T47D (cell line): ENCODE measurements at regions not wholly inside any gene's neighbourhood (a gene's known extent, or its start where the extent isn't known, plus 50 kb on each side); places are given as distances from the start of the nearest gene placed in this dataset.
A peak's percentile ranks its signal among the peaks of the same experiment; 100 is the strongest.
"Not testable (repeated sequence)": the region's sequence is repeated elsewhere in the genome, so short reads cannot be mapped to it uniquely, and the experiment has no call there.

Source experiments
- DNase-seq, 2 experiments: peaks; one replicate each; pipeline versions ENCODE4 v3.0.0 to v3.0.0-alpha.2; 2011 to 2012; ENCODE audit warnings: low read depth in 1 of 2, low spot score in 1 of 2
- JUND ChIP-seq: IDR thresholded peaks from 2 replicates; pipeline ENCODE4 v1.6.1; 2012; ENCODE audit warnings: low read depth
- in situ Hi-C: cut with HindIII; loops from 2 replicates; pipeline ENCODE4 v1.10.0; 2016; ENCODE audit warnings: low sequenced_read_pairs, low pct_unique_long_range_greater_than_20kb

DNA sequence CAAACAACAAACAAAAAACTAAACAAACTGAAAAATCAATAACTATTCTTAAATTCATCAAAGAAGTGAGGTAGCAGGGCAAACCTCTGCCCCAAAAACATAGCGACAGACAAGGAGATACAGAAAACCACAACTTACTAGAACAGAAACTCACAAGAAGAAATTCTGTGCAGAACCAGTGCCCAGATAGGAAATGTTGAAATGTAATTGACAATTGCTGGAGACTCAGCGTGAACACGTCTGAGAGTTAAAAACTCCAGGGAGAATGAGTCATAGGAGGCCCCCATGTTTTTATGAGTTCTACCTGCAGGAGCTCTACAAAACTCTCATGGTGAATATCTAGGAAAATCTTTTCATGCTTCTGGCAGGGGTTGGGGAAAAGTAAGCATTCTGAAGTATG, 95.5 kb upstream of the SETMAR start:
- no peak for TF ChIP-seq JUND
- in situ Hi-C loops = no loop called here

DNA sequence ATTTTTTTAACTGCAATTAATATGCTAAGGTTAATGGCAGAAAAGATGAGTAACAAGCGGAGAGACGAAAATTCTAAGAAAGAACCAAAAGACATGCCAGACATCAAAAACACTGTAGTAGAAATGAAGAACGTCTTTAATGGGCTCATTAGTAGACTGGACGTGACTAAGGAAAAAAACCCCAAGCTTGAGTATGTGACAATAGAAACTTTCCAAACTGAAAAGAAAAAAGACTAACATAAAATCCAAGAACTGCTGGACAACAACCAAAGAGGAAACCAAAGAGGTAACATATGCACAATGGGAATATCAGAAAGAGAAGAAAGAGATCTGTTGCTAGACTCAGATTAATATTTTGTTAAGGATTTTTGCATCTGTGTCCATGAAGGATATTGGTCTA, 94.6 kb upstream of the SETMAR start:
- in situ Hi-C loops = no loop called here
- TF ChIP-seq JUND = no peak
- DNase-seq = no peak

More for the DNA sequence above, 95.5 kb upstream of the SETMAR start:
- no peak for DNase-seq

DNA sequence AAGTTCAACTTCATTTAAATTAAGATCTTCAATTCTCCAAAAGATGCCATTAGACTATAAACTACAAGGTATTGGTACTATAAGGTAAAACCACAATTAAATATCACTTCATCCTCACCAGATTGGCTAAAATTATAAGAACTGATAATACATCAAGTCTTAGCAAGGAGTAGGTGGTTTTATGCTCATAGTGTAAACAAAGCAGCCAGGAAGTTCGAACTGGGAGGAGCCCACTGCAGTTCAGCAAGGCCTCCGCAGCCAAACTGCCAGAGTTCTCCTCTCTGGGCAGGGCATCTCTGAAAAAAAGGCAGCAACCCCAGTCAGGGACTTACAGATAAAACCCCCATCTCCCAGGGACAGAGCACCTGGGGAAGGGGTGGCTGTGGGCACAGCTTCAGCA, 91.6 kb upstream of the SETMAR start:
- no peak for TF ChIP-seq JUND
- in situ Hi-C loops = no loop called here
- DNase-seq = no peak

DNA sequence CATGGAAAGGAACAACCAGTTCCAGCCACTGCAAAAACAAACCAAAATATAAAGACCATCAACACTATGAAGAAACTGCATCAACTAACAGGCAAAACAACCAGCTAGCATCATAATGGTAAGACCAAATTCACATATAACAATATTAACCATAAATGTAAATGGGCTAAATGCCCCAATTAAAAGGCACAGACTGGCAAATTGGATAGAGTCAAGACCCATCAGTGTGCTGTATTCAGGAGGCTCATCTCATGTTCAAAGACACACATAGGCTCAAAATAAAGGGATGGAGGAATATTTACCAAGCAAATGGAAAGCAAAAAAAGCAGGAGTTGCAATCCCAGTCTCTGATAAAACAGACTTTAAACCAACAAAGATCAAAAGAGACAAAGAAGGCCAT, 89.7 kb upstream of the SETMAR start:
- in situ Hi-C loops = not testable (repeated sequence)

DNA sequence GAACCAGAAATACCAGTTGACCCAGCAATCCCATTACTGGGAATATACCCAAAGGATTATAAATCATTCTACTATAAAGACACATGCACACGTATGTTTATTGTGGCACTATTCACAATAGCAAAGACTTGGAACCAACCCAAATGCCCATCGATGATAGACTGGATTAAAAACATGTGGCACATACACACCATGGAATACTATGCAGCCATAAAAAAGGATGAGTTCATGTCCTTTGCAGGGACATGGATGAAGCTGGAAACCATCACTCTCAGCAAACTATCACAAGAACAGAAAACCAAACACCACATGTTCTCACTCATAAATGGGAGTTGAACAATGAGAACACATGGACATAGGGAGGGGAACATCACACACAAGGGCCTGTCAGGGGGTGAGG, 86.2 kb upstream of the SETMAR start:
- DNase-seq, in situ Hi-C loops: not testable (repeated sequence)

More for the DNA sequence above, 89.7 kb upstream of the SETMAR start:
- not testable (repeated sequence) for DNase-seq

DNA sequence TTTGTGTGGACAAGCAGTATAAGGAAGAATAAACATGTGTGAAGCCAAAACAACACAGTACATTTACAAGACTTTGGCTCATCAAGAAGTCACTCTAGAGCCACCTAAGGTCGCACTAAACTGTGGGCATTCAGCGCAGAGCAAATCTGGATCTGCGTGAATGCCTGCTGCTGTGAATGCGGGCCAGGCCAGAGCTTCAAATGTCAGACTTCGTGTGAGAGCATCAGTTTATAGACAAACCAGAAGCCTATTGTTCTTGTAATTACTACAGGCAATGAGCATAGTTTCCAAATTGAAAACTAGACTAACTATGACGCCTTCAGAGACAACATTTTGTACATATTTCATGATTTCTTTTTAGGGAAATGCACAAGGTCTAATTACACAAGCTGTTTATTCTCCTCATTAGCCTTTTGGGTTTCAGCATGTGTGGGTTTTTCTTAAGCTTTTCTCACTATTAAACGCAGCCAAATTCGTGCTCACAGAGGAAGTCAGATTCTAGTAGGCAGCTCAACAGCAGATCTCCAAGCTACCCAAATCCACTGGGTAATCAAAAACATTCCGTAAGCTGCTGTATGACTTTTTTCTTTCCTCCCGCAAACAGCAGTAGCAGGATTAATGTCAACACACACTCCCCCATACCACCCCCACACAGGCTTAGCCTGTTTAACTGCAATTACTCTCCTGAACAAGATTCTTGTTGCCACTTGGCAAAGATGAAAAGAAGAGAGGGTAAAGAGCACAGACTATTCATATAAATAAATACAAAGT, 84.5 kb upstream of the SETMAR start:
- DNase-seq = peak in 1 of 2 experiments; percentile 87
- in situ Hi-C loops = no loop called here
- TF ChIP-seq JUND = no peak

DNA sequence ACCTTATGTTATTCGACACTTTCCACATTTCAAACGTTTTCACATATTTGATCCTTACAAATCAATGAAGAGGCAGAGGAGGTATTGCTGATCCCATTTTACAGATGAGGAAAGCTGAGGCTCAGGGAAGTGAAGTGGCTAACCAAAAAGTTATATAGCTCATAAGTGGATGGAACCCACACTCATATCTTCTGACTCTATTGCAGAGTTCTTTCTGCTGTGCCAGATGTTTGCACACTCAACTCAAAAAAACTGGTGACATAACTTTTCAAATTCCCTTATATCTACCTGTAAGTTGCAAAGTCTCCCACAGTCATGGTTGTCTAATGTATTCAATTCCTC, 84.0 kb upstream of the SETMAR start:
- DNase-seq = no peak
- no peak for TF ChIP-seq JUND
- in situ Hi-C loops = no loop called here

DNA sequence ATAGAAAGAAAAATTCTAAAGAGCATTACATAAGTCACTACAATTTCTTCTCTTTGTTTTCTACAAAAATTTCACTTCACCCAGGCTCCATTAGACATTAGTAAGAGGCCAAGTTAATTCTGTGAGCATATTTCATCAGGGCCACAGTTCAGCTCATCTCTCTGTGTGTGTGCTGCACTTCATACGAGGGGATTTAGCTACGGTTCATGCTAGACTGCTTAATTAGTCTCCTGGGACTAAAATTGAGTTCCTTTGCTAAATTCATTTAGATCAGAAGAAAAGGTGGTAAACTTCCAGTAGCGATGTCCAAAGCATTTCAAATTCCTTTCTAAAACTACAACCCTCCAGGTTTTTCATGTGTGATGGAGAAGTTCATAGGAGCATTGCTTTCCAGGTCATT, 83.1 kb upstream of the SETMAR start:
- in situ Hi-C loops = no loop called here
- no peak for DNase-seq
- TF ChIP-seq JUND = no peak

DNA sequence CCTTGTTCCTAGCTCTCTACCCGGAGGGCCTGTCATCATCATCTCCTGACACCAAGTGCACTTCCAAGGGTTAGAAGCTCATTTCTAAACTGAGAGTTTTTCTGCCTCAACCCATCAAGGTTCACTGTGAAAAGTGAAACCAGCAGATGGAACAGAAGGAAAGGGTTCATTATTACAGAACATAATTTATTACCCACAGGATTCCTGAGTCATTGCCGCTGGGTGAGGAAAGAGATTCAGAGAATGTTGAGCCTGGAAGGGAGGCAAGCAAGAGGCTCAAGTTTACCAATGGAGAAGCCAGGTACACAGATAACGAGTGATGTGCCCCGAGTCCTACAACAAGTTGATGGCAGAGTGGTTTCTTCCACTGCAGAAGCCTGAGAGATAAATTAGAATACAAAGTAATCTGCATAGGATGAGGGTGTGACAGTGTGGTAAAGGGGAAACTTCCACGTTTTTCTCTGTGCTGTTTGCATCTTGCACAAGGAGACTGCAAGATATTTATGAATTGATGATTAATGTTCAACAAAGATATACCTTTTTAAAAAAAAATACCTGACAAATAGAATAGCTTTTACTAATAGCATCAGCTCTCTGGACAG, 80.5 kb upstream of the SETMAR start:
- in situ Hi-C loops = no loop called here
- no peak for TF ChIP-seq JUND
- DNase-seq = peak in 1 of 2 experiments; percentile 8

DNA sequence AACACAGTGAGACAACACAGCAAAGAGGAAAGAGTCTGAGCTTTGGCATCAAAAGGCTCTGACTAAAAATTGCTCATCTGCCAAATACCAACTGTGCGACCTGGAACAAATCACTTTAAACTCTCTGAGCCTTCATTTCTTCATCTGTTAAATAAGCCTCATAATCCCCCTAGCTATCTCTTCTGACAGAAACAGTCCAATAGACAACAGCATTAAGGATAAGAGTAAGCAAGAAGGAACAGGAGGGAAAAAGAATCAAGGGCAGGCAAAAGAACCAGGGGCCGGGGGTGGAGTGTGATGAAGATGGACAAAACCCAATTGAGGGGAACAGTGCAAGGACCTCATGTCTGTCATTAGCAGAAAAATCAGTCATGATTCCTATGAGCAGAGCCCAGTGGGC, 79.4 kb upstream of the SETMAR start:
- in situ Hi-C loops = no loop called here
- TF ChIP-seq JUND = no peak
- DNase-seq = no peak

DNA sequence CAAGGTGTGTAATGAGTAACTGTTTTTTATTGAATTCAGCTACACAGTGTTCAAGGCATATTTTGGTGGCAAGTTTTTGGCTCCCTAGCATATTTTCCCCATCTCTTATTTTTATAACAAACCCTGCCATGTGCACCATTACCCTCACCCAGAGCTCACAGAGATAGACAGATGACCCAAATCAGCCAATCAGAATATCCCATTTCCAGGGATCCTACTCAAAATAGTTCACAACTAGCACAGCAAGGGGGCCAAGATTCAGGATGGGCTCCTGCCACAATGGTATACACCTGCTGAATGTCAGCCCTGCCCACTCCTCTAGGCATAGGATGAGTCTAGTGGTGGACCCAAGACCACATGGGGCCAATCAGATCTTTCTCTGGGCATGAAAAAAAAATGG, 78.8 kb upstream of the SETMAR start:
- in situ Hi-C loops = no loop called here
- DNase-seq = no peak
- no peak for TF ChIP-seq JUND

DNA sequence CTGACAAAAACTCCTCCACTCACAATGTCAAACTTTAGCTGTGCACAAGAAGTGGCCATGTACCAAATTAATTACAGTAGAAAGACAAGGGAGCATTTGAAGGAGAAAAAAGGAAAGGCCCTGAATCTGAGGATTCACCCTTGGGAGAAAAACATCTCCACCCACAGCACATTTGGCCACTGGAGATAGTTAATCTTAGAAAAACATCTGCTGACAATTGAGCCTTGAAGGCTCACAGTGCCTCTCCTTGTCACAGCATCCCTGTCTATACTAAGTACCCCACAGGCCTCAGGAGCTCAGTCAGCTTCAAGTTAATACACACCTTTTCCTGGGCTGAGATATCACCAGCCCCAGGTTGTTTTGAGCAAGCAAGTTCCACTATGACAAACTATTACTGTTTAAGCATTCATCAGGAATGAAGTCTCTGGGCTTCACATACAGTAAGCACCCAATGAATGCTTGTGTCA, 78.1 kb upstream of the SETMAR start:
- DNase-seq = no peak
- TF ChIP-seq JUND = no peak
- in situ Hi-C loops = no loop called here

DNA sequence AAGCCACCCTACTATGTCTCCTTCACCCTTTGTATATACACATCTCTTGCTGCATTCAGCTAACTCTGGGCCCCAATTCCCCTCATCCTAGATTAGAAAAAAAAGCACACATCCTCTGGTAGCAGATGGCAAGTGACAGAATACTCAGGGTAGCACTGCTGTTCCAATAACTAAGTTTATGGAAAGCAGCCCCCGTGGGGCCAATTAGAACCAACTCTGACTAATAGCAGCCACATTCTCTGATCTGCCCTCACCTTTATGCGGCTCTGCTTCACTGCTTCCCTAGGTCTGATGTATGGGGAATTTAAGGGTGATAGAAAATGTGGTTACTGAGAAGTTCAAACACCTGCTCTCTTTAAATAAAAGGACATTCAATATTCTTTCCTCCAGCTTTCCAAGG, 74.9 kb upstream of the SETMAR start:
- in situ Hi-C loops = no loop called here
- DNase-seq = no peak
- TF ChIP-seq JUND = no peak

DNA sequence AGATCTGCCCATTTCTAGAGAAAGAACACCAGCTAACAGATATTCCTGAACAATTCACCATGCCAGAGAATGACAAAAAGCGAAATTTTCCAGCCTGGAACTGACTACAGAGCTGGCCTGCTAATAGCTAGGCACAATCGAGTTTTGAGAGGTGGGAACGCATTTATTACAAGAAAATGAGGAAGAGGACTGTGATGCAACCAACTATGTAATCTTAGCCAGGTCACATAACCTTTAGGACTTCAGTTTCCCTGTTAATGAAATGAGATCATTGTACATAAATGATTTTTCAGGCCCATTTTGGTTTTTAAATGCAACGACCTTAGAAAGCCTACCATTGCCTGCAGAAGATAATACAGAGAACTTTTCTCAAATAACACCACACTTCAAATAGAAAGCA, 72.1 kb upstream of the SETMAR start:
- no peak for TF ChIP-seq JUND
- no peak for DNase-seq
- in situ Hi-C loops = no loop called here
